K562 (cell line): ENCODE measurements at regions not wholly inside any gene's neighbourhood (a gene's known extent, or its start where the extent isn't known, plus 50 kb on each side); places are given as distances from the start of the nearest gene placed in this dataset.

Source experiments
- CTCF ChIP-seq, 3 experiments: IDR thresholded peaks in 2 of 3; conservative IDR thresholded peaks in 1 of 3; 2 replicates each; pipeline ENCODE4 v1.5.1; 2011 to 2012; ENCODE audit warnings: low read length in 3 of 3, mild to moderate bottlenecking in 3 of 3, control low read depth in 2 of 3, improper control_type of control experiment in 1 of 3, inconsistent platforms in 1 of 3, low read depth in 1 of 3, mixed read lengths in 1 of 3, moderate library complexity in 1 of 3; ENCODE audit not compliant: insufficient read depth in 2 of 3
- FOSL1 ChIP-seq: fragments of 200-800 bp; sonication (Bioruptor generic); conservative IDR thresholded peaks from 2 replicates; pipeline ENCODE4 v1.6.1; 2016; ENCODE audit warnings: missing genetic modification characterization, missing compliant biosample characterization
- HOMEZ ChIP-seq: fragments of 250-450 bp; sonication (Bioruptor Pico); IDR thresholded peaks from 2 replicates; pipeline ENCODE4 v1.4.0; 2020; ENCODE audit warnings: mild to moderate bottlenecking, moderate library complexity
- KLF16 ChIP-seq: IDR thresholded peaks from 2 replicates; pipeline ENCODE4 v1.6.1; 2016; ENCODE audit warnings: antibody characterized with exemption
- MAFG ChIP-seq: fragments of 450-650 bp; conservative IDR thresholded peaks from 2 replicates; pipeline ENCODE4 v1.6.1; 2016; ENCODE audit warnings: missing genetic modification characterization, missing compliant biosample characterization
- MIER1 ChIP-seq: fragments of 450-650 bp; IDR thresholded peaks from 2 replicates; pipeline ENCODE4 v1.6.1; 2016; ENCODE audit warnings: antibody characterized with exemption, mild to moderate bottlenecking, low read depth
- POLR2AphosphoS5 ChIP-seq: IDR thresholded peaks from 2 replicates; pipeline ENCODE4 v1.6.1; 2011; ENCODE audit warnings: mild to moderate bottlenecking, low read depth, low read length, moderate library complexity; ENCODE audit not compliant: control insufficient read depth, insufficient read depth
- RCOR1 ChIP-seq, 2 experiments: IDR thresholded peaks; 2 replicates each; pipeline ENCODE4 v1.6.1; 2012; ENCODE audit warnings: low read depth in 2 of 2, low read length in 2 of 2, borderline replicate concordance in 1 of 2, improper control_type of control experiment in 1 of 2
- SRSF1 ChIP-seq: fragments of 200-400 bp; formaldehyde crosslinking; IDR thresholded peaks from 2 replicates; pipeline ENCODE4 v1.6.1; 2017; ENCODE audit warnings: mild to moderate bottlenecking, low read depth, low read length, moderate library complexity
- STAT6 ChIP-seq: sonication (generic); formaldehyde crosslinking; IDR thresholded peaks from 2 replicates; pipeline ENCODE4 v1.8.1; 2023; ENCODE audit warnings: mild to moderate bottlenecking, missing genetic modification reagents
- THAP7 ChIP-seq: fragments of 250-450 bp; sonication (Bioruptor Pico); IDR thresholded peaks from 2 replicates; pipeline ENCODE4 v1.5.0; 2021
- THRB ChIP-seq: fragments of 450-650 bp; formaldehyde crosslinking; conservative IDR thresholded peaks from 2 replicates; pipeline ENCODE4 v1.4.0; 2022; ENCODE audit warnings: mild to moderate bottlenecking, missing genetic modification characterization
- ZNF695 ChIP-seq: fragments of 450-650 bp; formaldehyde crosslinking; IDR thresholded peaks from 2 replicates; pipeline ENCODE4 v1.4.0; 2020; ENCODE audit warnings: mild to moderate bottlenecking, moderate library complexity

GRCh38 chr6:56875523-56875922 is 79.4 kb upstream of the BEND6 start:
- no peak for TF ChIP-seq THRB (CRISPR knock-in tag)
- no peak for TF ChIP-seq RCOR1 (IDR thresholded peaks at IDR 0.05; ENCODE audit: borderline replicate concordance in 1 of 2, low read depth in 2 of 2, low read length in 2 of 2)
- TF ChIP-seq STAT6 (CRISPR knock-in tag), result no peak
- no peak for TF ChIP-seq MIER1
- no peak for TF ChIP-seq CTCF (IDR thresholded peaks at IDR 0.05 in 2 of 3, conservative IDR thresholded peaks at IDR 0.05 in 1 of 3; ENCODE audit: insufficient read depth in 2 of 3, low read depth in 1 of 3, low read length in 3 of 3)
- TF ChIP-seq POLR2AphosphoS5, result no peak
- no peak for TF ChIP-seq THAP7 (CRISPR knock-in tag)
- TF ChIP-seq SRSF1, result no peak
- TF ChIP-seq HOMEZ, result no peak
- TF ChIP-seq ZNF695 (CRISPR knock-in tag), result no peak
- no peak for TF ChIP-seq MAFG (tag)
- TF ChIP-seq FOSL1 (tag), result no peak
- TF ChIP-seq KLF16, result no peak
